Caco-2 (cell line): ENCODE measurements at regions not wholly inside any gene's neighbourhood (a gene's known extent, or its start where the extent isn't known, plus 50 kb on each side); places are given as distances from the start of the nearest gene placed in this dataset.

ENCODE experiments used
- BruUV-seq: library from RNA; stranded (reverse); fragments of 400-500 nt; replicated peaks from 2 replicates; lab custom pipeline; 2021; lab: Mats Ljungman, UMichigan
- CTCF ChIA-PET: fragments of 300-600 bp; sonication (Branson Sonifier 250); formaldehyde crosslinking; loops from one replicate; lab custom pipeline; 2022; ENCODE audit warnings: antibody characterized with exemption; lab: Charles Lee
- POLR2A ChIA-PET: fragments of 300-600 bp; sonication (Branson Sonifier 250); formaldehyde crosslinking; loops from one replicate; lab custom pipeline; 2022; ENCODE audit warnings: antibody characterized with exemption; lab: Charles Lee
- DNase-seq, 2 experiments: peaks; one replicate each; pipeline versions ENCODE4 v3.0.0 to v3.0.0-alpha.2; 2020 to 2022
- H3K27me3 ChIP-seq: replicated peaks from 2 replicates; pipeline ENCODE4 v1.6.0; 2011; ENCODE audit warnings: low read length; ENCODE audit not compliant: control insufficient read depth, insufficient read depth
- H3K36me3 ChIP-seq: 2 replicates; pipeline ENCODE4 v1.5.1; 2011; ENCODE audit warnings: low read length; ENCODE audit not compliant: control insufficient read depth, insufficient read depth
- H3K4me1 ChIP-seq: fragments of 250-450 bp; sonication (Bioruptor Pico); 2 replicates; pipeline ENCODE4 v1.5.1; 2020; ENCODE audit warnings: mild to moderate bottlenecking
- H3K4me3 ChIP-seq: 2 replicates; pipeline ENCODE4 v1.5.1; 2011; ENCODE audit warnings: low read depth, mild to moderate bottlenecking, control low read depth, low read length
- H3K9me3 ChIP-seq: fragments of 250-450 bp; sonication (Bioruptor Pico); 2 replicates; pipeline ENCODE4 v1.5.1; 2020; ENCODE audit warnings: mild to moderate bottlenecking, moderate library complexity
- H3K27ac Mint-ChIP-seq: one replicate; pipeline ENCODE4 v1.8.0; 2022; ENCODE audit warnings: mixed read lengths; ENCODE audit not compliant: unreplicated experiment
- H3K27me3 Mint-ChIP-seq: one replicate; pipeline ENCODE4 v1.8.0; 2022; ENCODE audit warnings: mixed read lengths; ENCODE audit not compliant: insufficient read depth, unreplicated experiment
- H3K36me3 Mint-ChIP-seq: one replicate; pipeline ENCODE4 v1.8.0; 2022; ENCODE audit warnings: mild to moderate bottlenecking, mixed read lengths; ENCODE audit not compliant: insufficient read depth, unreplicated experiment
- H3K4me1 Mint-ChIP-seq: one replicate; pipeline ENCODE4 v1.8.0; 2022; ENCODE audit warnings: low read depth, mixed read lengths; ENCODE audit not compliant: unreplicated experiment
- H3K4me3 Mint-ChIP-seq: one replicate; pipeline ENCODE4 v1.8.0; 2022; ENCODE audit warnings: mild to moderate bottlenecking, moderate library complexity, mixed read lengths; ENCODE audit not compliant: unreplicated experiment
- H3K9me3 Mint-ChIP-seq: one replicate; pipeline ENCODE4 v1.8.0; 2022; ENCODE audit warnings: mixed read lengths; ENCODE audit not compliant: unreplicated experiment
- CTCF ChIP-seq, 2 experiments: fragments of 200-600 bp in 1 of 2; IDR thresholded peaks; 1 replicate in 1 of 2; 2 replicates in 1 of 2; pipeline versions ENCODE4 v1.5.1 to v1.8.0; 2011 to 2022; ENCODE audit warnings: antibody characterized with exemption in 1 of 2, control low read depth in 1 of 2, inconsistent platforms in 1 of 2, low read depth in 1 of 2, low read length in 1 of 2, mild to moderate bottlenecking in 1 of 2, moderate library complexity in 1 of 2; ENCODE audit not compliant: insufficient read depth in 1 of 2, severe bottlenecking in 1 of 2, unreplicated experiment in 1 of 2
- intact Hi-C: fragments of 100-400 bp; cut with micrococcal nuclease; formaldehyde crosslinking; loops from one replicate; pipeline ENCODE4 v1.10.0; 2022; ENCODE audit not compliant: unreplicated experiment

GRCh38 chr6:150529646-150530045 lies 70.0 kb upstream of the PLEKHG1 start:
- BruUV-seq = no TSS peak

GRCh38 chr6:150531957-150532356 lies 67.7 kb upstream of the PLEKHG1 start:
- no peaks in the 10 kb centered on the region for H3K36me3 Mint-ChIP-seq
- Histone ChIP-seq H3K9me3 (no peaks in the 10 kb centered on the region), H3K36me3 (no peaks in the 10 kb centered on the region), H3K27me3 (no peaks in the 10 kb centered on the region), H3K4me3 (no peak overlapping the region), H3K4me1 (peaks cover 15% of the 10 kb centered on the region)
- CTCF ChIA-PET = no interaction called here
- H3K27ac Mint-ChIP-seq = no peak overlapping the region
- no TSS peak for BruUV-seq
- no peaks in the 10 kb centered on the region for H3K27me3 Mint-ChIP-seq
- DNase-seq = no peak
- peaks cover 21% of the 10 kb centered on the region for H3K4me1 Mint-ChIP-seq
- intact Hi-C loops = no loop called here
- no peak for TF ChIP-seq CTCF (IDR thresholded peaks at IDR 0.05; ENCODE audit: insufficient read depth in 1 of 2, low read depth in 1 of 2, low read length in 1 of 2, severe bottlenecking in 1 of 2, unreplicated experiment in 1 of 2)
- POLR2A ChIA-PET = no interaction called here
- no peaks in the 10 kb centered on the region for H3K9me3 Mint-ChIP-seq
- H3K4me3 Mint-ChIP-seq = no peak overlapping the region

More at GRCh38 chr6:150529646-150530045, 70.0 kb upstream of the PLEKHG1 start:
- no peak for DNase-seq
- TF ChIP-seq CTCF (IDR thresholded peaks at IDR 0.05; ENCODE audit: insufficient read depth in 1 of 2, low read depth in 1 of 2, low read length in 1 of 2, severe bottlenecking in 1 of 2, unreplicated experiment in 1 of 2) = no peak
- peaks cover 7% of the 10 kb centered on the region for H3K4me1 ChIP-seq
- no peaks in the 10 kb centered on the region for H3K36me3 ChIP-seq
- peaks cover 13% of the 10 kb centered on the region for H3K4me1 Mint-ChIP-seq
- ChIA-PET CTCF (no interaction called here), POLR2A (no interaction called here)
- no peak overlapping the region for H3K4me3 Mint-ChIP-seq
- H3K9me3 Mint-ChIP-seq = no peaks in the 10 kb centered on the region
- no peaks in the 10 kb centered on the region for H3K27me3 Mint-ChIP-seq
- no peak overlapping the region for H3K4me3 ChIP-seq
- no peaks in the 10 kb centered on the region for H3K9me3 ChIP-seq
- intact Hi-C loops = loop anchor here (10.0 kb wide), 1 partner anchor 285 kb away; no protein-coding TSS in a partner anchor
- no peaks in the 10 kb centered on the region for H3K27me3 ChIP-seq
- H3K27ac Mint-ChIP-seq = no peak overlapping the region
- H3K36me3 Mint-ChIP-seq = no peaks in the 10 kb centered on the region

GRCh38 chr6:150534553-150534952 lies 65.1 kb upstream of the PLEKHG1 start:
- Mint-ChIP-seq H3K27ac (no peak overlapping the region), H3K4me3 (no peak overlapping the region), H3K27me3 (no peaks in the 10 kb centered on the region), H3K4me1 (peaks cover 10% of the 10 kb centered on the region), H3K9me3 (peaks cover 14% of the 10 kb centered on the region), H3K36me3 (no peaks in the 10 kb centered on the region)
- peaks cover 8% of the 10 kb centered on the region for H3K4me1 ChIP-seq
- H3K9me3 ChIP-seq = no peaks in the 10 kb centered on the region
- POLR2A ChIA-PET = interaction anchor here (0.6 kb wide), 1 partner anchor 62 kb away, joined by 3 read pairs; no protein-coding TSS in a partner anchor
- BruUV-seq = no TSS peak
- no peaks in the 10 kb centered on the region for H3K27me3 ChIP-seq
- intact Hi-C loops = no loop called here
- H3K4me3 ChIP-seq = no peak overlapping the region
- no peak for DNase-seq
- no peaks in the 10 kb centered on the region for H3K36me3 ChIP-seq
- TF ChIP-seq CTCF (IDR thresholded peaks at IDR 0.05; ENCODE audit: insufficient read depth in 1 of 2, low read depth in 1 of 2, low read length in 1 of 2, severe bottlenecking in 1 of 2, unreplicated experiment in 1 of 2) = no peak
- CTCF ChIA-PET = no interaction called here
